B cell (primary cell): ENCODE measurements at regions not wholly inside any gene's neighbourhood (a gene's known extent, or its start where the extent isn't known, plus 50 kb on each side); places are given as distances from the start of the nearest gene placed in this dataset.

Experiments
- ATAC-seq: fragments of 200-7000 bp; cut with Tn5 transposase; one replicate; pipeline ENCODE4 v1.10.0; 2021; ENCODE audit warnings: low read depth, mild to moderate bottlenecking, moderate number of reproducible peaks, moderate library complexity
- CTCF ChIA-PET: fragments of 350-600 bp; sonication (Branson Sonifier 250); formaldehyde crosslinking; loops from one replicate; lab custom pipeline; 2021; ENCODE audit warnings: antibody characterized with exemption, inconsistent platforms; lab: Charles Lee
- POLR2A ChIA-PET: fragments of 350-600 bp; sonication (Branson Sonifier 250); formaldehyde crosslinking; loops from one replicate; lab custom pipeline; 2021; ENCODE audit warnings: antibody characterized with exemption; lab: Charles Lee
- DNase-seq: peaks from one replicate; pipeline ENCODE4 v3.0.0; 2013
- H2AFZ ChIP-seq: 2 replicates; pipeline ENCODE4 v1.6.1; 2012; ENCODE audit warnings: mild to moderate bottlenecking, low read depth, low read length; ENCODE audit not compliant: insufficient read depth, poor library complexity, severe bottlenecking
- H3K27ac ChIP-seq, 2 donors: 1 replicate in 1 of 2; 2 replicates in 1 of 2; pipeline ENCODE4 v1.5.1; 2012 to 2013; ENCODE audit warnings: low read length in 2 of 2, mild to moderate bottlenecking in 2 of 2, moderate library complexity in 1 of 2
- H3K27me3 ChIP-seq, 4 experiments: fragments of 200-600 bp in 1 of 4; sonication (generic) in 1 of 4; replicated peaks in 1 of 4; 1 replicate in 2 of 4; 2 replicates in 2 of 4; pipeline versions ENCODE4 v1.6.1 to v1.7.0; 2013 to 2016; ENCODE audit warnings: low read length in 3 of 4, mild to moderate bottlenecking in 2 of 4, mixed read lengths in 1 of 4, moderate library complexity in 1 of 4; ENCODE audit not compliant: insufficient read depth in 4 of 4, control insufficient read depth in 3 of 4; ENCODE audit errors: control extremely low read depth in 1 of 4
- H3K36me3 ChIP-seq, 2 experiments: replicated peaks in 1 of 2; 1 replicate in 1 of 2; 2 replicates in 1 of 2; pipeline versions ENCODE4 v1.6.1 to v1.7.1; 2013; ENCODE audit warnings: low read length in 1 of 2; ENCODE audit not compliant: insufficient read depth in 2 of 2, control insufficient read depth in 1 of 2; ENCODE audit errors: control extremely low read depth in 1 of 2, extremely low read depth in 1 of 2
- H3K4me1 ChIP-seq, 2 donors: fragments of 200-600 bp in 1 of 2; sonication (generic) in 1 of 2; 1 replicate in 1 of 2; 2 replicates in 1 of 2; pipeline versions ENCODE4 v1.5.1 to v1.6.1; 2013 to 2017; ENCODE audit warnings: low read length in 2 of 2; ENCODE audit not compliant: control insufficient read depth in 2 of 2, insufficient read depth in 2 of 2
- H3K4me2 ChIP-seq: replicated peaks from 2 replicates; pipeline ENCODE3; 2012; ENCODE audit warnings: mild to moderate bottlenecking, low read depth, low read length; ENCODE audit not compliant: poor library complexity, severe bottlenecking
- H3K4me3 ChIP-seq, 5 experiments: fragments of 200-600 bp in 1 of 5; sonication (generic) in 1 of 5; 1 replicate in 3 of 5; 2 replicates in 2 of 5; pipeline versions ENCODE4 v1.5.1 to v1.7.0; 2011 to 2016; ENCODE audit warnings: low read length in 4 of 5, mild to moderate bottlenecking in 4 of 5, low read depth in 2 of 5, control low read depth in 1 of 5, moderate library complexity in 1 of 5; ENCODE audit not compliant: insufficient read depth in 1 of 5; ENCODE audit errors: control extremely low read depth in 1 of 5, extremely low read depth in 1 of 5
- H3K79me2 ChIP-seq: fragments of 200-600 bp; sonication (generic); one replicate; pipeline ENCODE4 v1.6.0; 2016; ENCODE audit warnings: low read length; ENCODE audit not compliant: control insufficient read depth, insufficient read depth
- H3K9ac ChIP-seq: fragments of 200-600 bp; sonication (generic); 2 replicates; pipeline ENCODE4 v1.6.1; 2017; ENCODE audit warnings: mild to moderate bottlenecking, low read length, moderate library complexity
- H3K9me3 ChIP-seq, 3 donors: one replicate each; pipeline versions ENCODE4 v1.6.1 to v1.7.1; 2013; ENCODE audit warnings: low read length in 2 of 3; ENCODE audit not compliant: control insufficient read depth in 2 of 3, insufficient read depth in 1 of 3; ENCODE audit errors: control extremely low read depth in 1 of 3
- H4K20me1 ChIP-seq: 2 replicates; pipeline ENCODE4 v1.6.0; 2012; ENCODE audit warnings: mild to moderate bottlenecking, low read length; ENCODE audit not compliant: insufficient read depth, control insufficient read depth, poor library complexity, severe bottlenecking
- H3K27ac Mint-ChIP-seq: one replicate; pipeline ENCODE4 v1.8.0; 2021; ENCODE audit warnings: mixed read lengths
- H3K27me3 Mint-ChIP-seq: one replicate; pipeline ENCODE4 v1.8.0; 2021; ENCODE audit warnings: mixed read lengths
- H3K4me1 Mint-ChIP-seq: one replicate; pipeline ENCODE4 v1.8.0; 2021; ENCODE audit warnings: mixed read lengths
- H3K4me3 Mint-ChIP-seq: one replicate; pipeline ENCODE4 v1.8.0; 2021; ENCODE audit warnings: mixed read lengths
- H3K9me3 Mint-ChIP-seq: one replicate; pipeline ENCODE4 v1.8.0; 2022; ENCODE audit warnings: mixed read lengths; ENCODE audit not compliant: insufficient read depth
- CTCF ChIP-seq: fragments of 200-600 bp; IDR thresholded peaks from one replicate; pipeline ENCODE4 v1.8.0; 2022; ENCODE audit warnings: antibody characterized with exemption, mild to moderate bottlenecking
- EZH2 ChIP-seq: IDR thresholded peaks from 2 replicates; pipeline ENCODE4 v1.6.1; 2012; ENCODE audit warnings: borderline replicate concordance, low read depth, mild to moderate bottlenecking, moderate library complexity, low read length; ENCODE audit not compliant: insufficient read depth, poor library complexity, severe bottlenecking
- WGBS: methylation state at CpG from one replicate; pipeline ENCODE4 v1.1.5; 2013; ENCODE audit warnings: missing lambda C conversion rate; ENCODE audit not compliant: insufficient coverage; 5-methylcytosine and 5-hydroxymethylcytosine counted together
- intact Hi-C: fragments of 100-400 bp; cut with micrococcal nuclease; formaldehyde crosslinking; loops from one replicate; pipeline ENCODE4 v1.10.0; 2022

DNA sequence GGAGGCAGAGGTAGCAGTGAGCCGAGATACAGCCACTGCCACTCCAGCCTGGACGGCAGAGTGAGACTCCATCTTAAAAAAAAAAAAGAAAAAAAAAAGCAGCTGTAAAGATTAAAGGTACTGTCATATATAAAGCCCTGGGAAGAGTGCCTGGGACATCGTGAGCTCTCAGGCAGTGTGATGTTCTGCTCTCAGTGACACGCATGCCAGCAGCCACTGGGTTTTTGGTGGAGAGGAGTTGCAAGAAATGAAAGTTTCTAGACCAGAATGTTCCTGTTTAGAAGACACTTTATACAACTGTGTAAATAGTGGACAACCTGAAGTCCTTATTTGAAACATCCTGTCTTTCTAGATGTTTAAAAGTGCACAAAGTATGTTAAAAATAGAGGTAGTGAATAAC is 213.2 kb downstream of the IRF8 start:
- Histone ChIP-seq H2AFZ (no peak overlapping the region), H3K4me1 (no peaks in the 10 kb centered on the region), H3K4me3 (no peak overlapping the region), H3K4me2 (no peak overlapping the region), H3K27me3 (no peaks in the 10 kb centered on the region), H3K9ac (no peak overlapping the region), H3K9me3 (peaks cover 0 to 12% (median 6%) of the 10 kb centered on the region in 3 donors), H3K36me3 (no peaks in the 10 kb centered on the region), H3K79me2 (no peaks in the 10 kb centered on the region), H4K20me1 (no peaks in the 10 kb centered on the region), H3K27ac (no peak overlapping the region)
- ChIA-PET CTCF (no interaction called here), POLR2A (no interaction called here)
- no peak for ATAC-seq
- no peak overlapping the region for H3K4me3 Mint-ChIP-seq
- H3K27me3 Mint-ChIP-seq, result peaks cover 19% of the 10 kb centered on the region
- no peak for DNase-seq
- H3K4me1 Mint-ChIP-seq, result no peaks in the 10 kb centered on the region
- TF ChIP-seq EZH2 (no peak), CTCF (no peak)
- intact Hi-C loops, result no loop called here
- H3K9me3 Mint-ChIP-seq, result no peaks in the 10 kb centered on the region
- 100% methylated on average over 1 of the region's 4 CpGs for WGBS
- H3K27ac Mint-ChIP-seq, result no peak overlapping the region

- Histone ChIP-seq H3K4me2 (no peak overlapping the region), H3K4me1 (no peaks in the 10 kb centered on the region), H3K9ac (no peak overlapping the region), H4K20me1 (no peaks in the 10 kb centered on the region), H3K36me3 (no peaks in the 10 kb centered on the region), H3K9me3 (no peaks in the 10 kb centered on the region), H3K79me2 (no peaks in the 10 kb centered on the region), H2AFZ (no peak overlapping the region), H3K27ac (no peak overlapping the region), H3K4me3 (no peak overlapping the region), H3K27me3 (peaks cover 0 to 3% (median under 1%) of the 10 kb centered on the region in 4 experiments)
- no peak for DNase-seq
- Mint-ChIP-seq H3K4me3 (no peak overlapping the region), H3K27me3 (peaks cover 39% of the 10 kb centered on the region), H3K4me1 (no peaks in the 10 kb centered on the region), H3K27ac (no peak overlapping the region), H3K9me3 (no peaks in the 10 kb centered on the region)
- no peak for ATAC-seq
- CTCF ChIA-PET, result interaction anchor here (1.1 kb wide), 1 partner anchor 44 kb away, joined by 4 read pairs; no protein-coding TSS in a partner anchor
- 70% methylated on average over 5 of the region's 5 CpGs for WGBS
- intact Hi-C loops, result no loop called here
- POLR2A ChIA-PET, result no interaction called here
- TF ChIP-seq EZH2 (no peak), CTCF (no peak)
Observed at GRCh38 chr16:86117235-86117634, 218.3 kb downstream of the IRF8 start.
